Femur (tissue), 1 donor: ENCODE measurements at regions not wholly inside any gene's neighbourhood (a gene's known extent, or its start where the extent isn't known, plus 50 kb on each side); places are given as distances from the start of the nearest gene placed in this dataset.

Source experiments
- DNase-seq: peaks from one replicate; pipeline ENCODE4 v3.0.0-alpha.2; 2017

GRCh38 chr13:97809576-97809975, 143.9 kb upstream of the IPO5 start:
- DNase-seq = no peak

GRCh38 chr13:97810152-97810551, 143.3 kb upstream of the IPO5 start:
- no peak for DNase-seq

- DNase-seq = no peak
These were observed 131.1 kb upstream of the IPO5 start for GRCh38 chr13:97822377-97822776.

GRCh38 chr13:97826421-97827012, 127.0 kb upstream of the IPO5 start:
- no peak for DNase-seq

GRCh38 chr13:97834250-97834649, 119.2 kb upstream of the IPO5 start:
- no peak for DNase-seq

GRCh38 chr13:97843189-97843588, 110.3 kb upstream of the IPO5 start:
- no peak for DNase-seq

GRCh38 chr13:97844151-97844550, 109.3 kb upstream of the IPO5 start:
- no peak for DNase-seq

- no peak for DNase-seq
These were observed 104.6 kb upstream of the IPO5 start for GRCh38 chr13:97848886-97849285.

GRCh38 chr13:97849305-97849704, 104.2 kb upstream of the IPO5 start:
- no peak for DNase-seq

GRCh38 chr13:97851269-97851668, 102.2 kb upstream of the IPO5 start:
- DNase-seq = no peak

GRCh38 chr13:97852181-97852874, 101.1 kb upstream of the IPO5 start:
- no peak for DNase-seq

GRCh38 chr13:97853550-97853949, 99.9 kb upstream of the IPO5 start:
- DNase-seq = no peak

GRCh38 chr13:97855570-97856303, 97.7 kb upstream of the IPO5 start:
- peak; percentile 71 for DNase-seq

- DNase-seq = no peak
These were observed 97.2 kb upstream of the IPO5 start for GRCh38 chr13:97856304-97856675.

- no peak for DNase-seq
These were observed 95.3 kb upstream of the IPO5 start for GRCh38 chr13:97858161-97858560.

GRCh38 chr13:97866346-97866745, 87.1 kb upstream of the IPO5 start:
- no peak for DNase-seq

- no peak for DNase-seq
These were observed 86.7 kb upstream of the IPO5 start for GRCh38 chr13:97866751-97867150.

GRCh38 chr13:97873398-97873797, 80.1 kb upstream of the IPO5 start:
- DNase-seq = no peak

GRCh38 chr13:97875218-97875617, 78.3 kb upstream of the IPO5 start:
- no peak for DNase-seq

- DNase-seq = no peak
These were observed 77.6 kb upstream of the IPO5 start for GRCh38 chr13:97875911-97876310.

GRCh38 chr13:97878431-97879375, 74.8 kb upstream of the IPO5 start:
- no peak for DNase-seq

GRCh38 chr13:97879646-97880310, 73.7 kb upstream of the IPO5 start:
- DNase-seq = peak; percentile 47

- no peak for DNase-seq
These were observed 73.2 kb upstream of the IPO5 start for GRCh38 chr13:97880311-97880675.
